HepG2 (cell line): ENCODE measurements at regions not wholly inside any gene's neighbourhood (a gene's known extent, or its start where the extent isn't known, plus 50 kb on each side); places are given as distances from the start of the nearest gene placed in this dataset.

Source experiments
- ATAC-seq: fragments of 200-7000 bp; cut with Tn5 transposase; 3 replicates; pipeline ENCODE4 v1.9.1; 2020; ENCODE audit warnings: mild to moderate bottlenecking, moderate library complexity
- BruUV-seq: library from RNA; stranded (reverse); fragments of 400-500 nt; replicated peaks from 2 replicates; lab custom pipeline; 2021; lab: Mats Ljungman, UMichigan
- CTCF ChIA-PET: fragments of 300-600 bp; formaldehyde crosslinking; extraction: SDS; loops from one replicate; lab custom pipeline; 2021; ENCODE audit warnings: low total read pairs, inconsistent platforms, low intra/inter-chr PET ratio; lab: Yijun Ruan, JAX
- POLR2A ChIA-PET: fragments of 350-600 bp; sonication (Branson Sonifier 250); formaldehyde crosslinking; loops from one replicate; lab custom pipeline; 2020; ENCODE audit warnings: antibody characterized with exemption, inconsistent platforms; lab: Yijun Ruan, JAX
- DNase-seq: peaks from one replicate; pipeline ENCODE4 v3.0.0-alpha.2; 2015; ENCODE audit warnings: low spot score
- FAIRE-seq: peaks from 3 replicates; lab custom pipeline; 2011; peaks lifted over from hg19 to GRCh38; lab: Jason Lieb, UNC
- H2AFZ ChIP-seq: one replicate; pipeline ENCODE4 v1.6.1; 2011; ENCODE audit warnings: low read length, inconsistent platforms
- H3K27ac ChIP-seq: fragments of 300-600 bp; 3 replicates; pipeline ENCODE4 v1.8.0; 2011; ENCODE audit warnings: mixed run types, mild to moderate bottlenecking, mixed read lengths, low read length, inconsistent platforms; ENCODE audit not compliant: insufficient read depth; ENCODE audit errors: extremely low read length
- H3K27me3 ChIP-seq, 2 experiments: fragments of 200-600 bp in 1 of 2; 2 replicates in 1 of 2; 3 replicates in 1 of 2; pipeline versions ENCODE4 v1.6.0 to v1.8.0; 2011; ENCODE audit warnings: low read length in 2 of 2, mild to moderate bottlenecking in 2 of 2, moderate library complexity in 2 of 2, inconsistent platforms in 1 of 2; ENCODE audit not compliant: insufficient read depth in 2 of 2, control insufficient read depth in 1 of 2
- H3K36me3 ChIP-seq, 2 experiments: fragments of 200-600 bp in 1 of 2; replicated peaks in 1 of 2; 2 replicates in 1 of 2; 3 replicates in 1 of 2; pipeline versions ENCODE4 v1.5.1 to v1.8.0; 2011; ENCODE audit warnings: low read length in 2 of 2, inconsistent platforms in 1 of 2; ENCODE audit not compliant: insufficient read depth in 2 of 2, control insufficient read depth in 1 of 2
- H3K4me1 ChIP-seq: 2 replicates; pipeline ENCODE4 v1.5.1; 2012; ENCODE audit warnings: low read length, inconsistent platforms; ENCODE audit not compliant: insufficient read depth
- H3K4me2 ChIP-seq: 2 replicates; pipeline ENCODE4 v1.6.0; 2011; ENCODE audit warnings: low read depth, low read length, inconsistent platforms
- H3K4me3 ChIP-seq, 3 experiments: fragments of 200-600 bp in 1 of 3; sonication (generic), shearing (Covaris generic) in 1 of 3; replicated peaks in 1 of 3; 2 replicates each; pipeline ENCODE4 v1.5.1; 2011 to 2016; ENCODE audit warnings: low read length in 3 of 3, inconsistent platforms in 2 of 3, low read depth in 2 of 3, mild to moderate bottlenecking in 2 of 3, control low read depth in 1 of 3, mixed read lengths in 1 of 3; ENCODE audit not compliant: insufficient read depth in 1 of 3
- H3K79me2 ChIP-seq: one replicate; pipeline ENCODE4 v1.6.1; 2011; ENCODE audit warnings: low read length, inconsistent platforms; ENCODE audit not compliant: insufficient read depth
- H3K9ac ChIP-seq: 2 replicates; pipeline ENCODE4 v1.6.0; 2011; ENCODE audit warnings: mild to moderate bottlenecking, low read depth, low read length, inconsistent platforms; ENCODE audit not compliant: insufficient read depth
- H3K9me3 ChIP-seq: 2 replicates; pipeline ENCODE4 v1.5.1; 2012; ENCODE audit warnings: mild to moderate bottlenecking, low read length
- H4K20me1 ChIP-seq: 2 replicates; pipeline ENCODE4 v1.6.0; 2011; ENCODE audit warnings: inconsistent platforms, mild to moderate bottlenecking, low read length, moderate library complexity; ENCODE audit not compliant: insufficient read depth
- FOXP1 ChIP-seq, 2 experiments: fragments of 450-650 bp in 1 of 2; IDR thresholded peaks; 2 replicates each; pipeline ENCODE4 v1.6.1; 2017 to 2018; ENCODE audit warnings: antibody characterized with exemption in 1 of 2
- KLF13 ChIP-seq: sonication (generic); formaldehyde crosslinking; IDR thresholded peaks from 2 replicates; pipeline ENCODE4 v1.4.0; 2020; ENCODE audit warnings: mild to moderate bottlenecking, missing genetic modification reagents
- MYC ChIP-seq: sonication (generic); formaldehyde crosslinking; IDR thresholded peaks from 2 replicates; pipeline ENCODE4 v1.9.0; 2021; ENCODE audit warnings: missing genetic modification reagents, borderline replicate concordance
- NCOR1 ChIP-seq: fragments of 200-600 bp; sonication (generic); IDR thresholded peaks from 2 replicates; pipeline ENCODE4 v1.7.0; 2017; ENCODE audit warnings: antibody characterized with exemption, low read length, borderline replicate concordance
- ZFP37 ChIP-seq: sonication (generic); formaldehyde crosslinking; IDR thresholded peaks from 2 replicates; pipeline ENCODE4 v1.4.0; 2020; ENCODE audit warnings: missing genetic modification reagents, borderline replicate concordance
- WGBS: methylation state at CpG from one replicate; pipeline ENCODE4 v1.1.6; 2017; ENCODE audit warnings: low lambda C conversion rate; 5-methylcytosine and 5-hydroxymethylcytosine counted together
- in situ Hi-C: cut with HindIII; loops from 2 replicates; pipeline ENCODE4 v1.10.0; 2017; ENCODE audit warnings: low pct_unique_long_range_greater_than_20kb; ENCODE audit not compliant: extremely low pct_ligation_motif_present
- intact Hi-C: fragments of 100-400 bp; cut with micrococcal nuclease; formaldehyde crosslinking; loops from one replicate; pipeline ENCODE4 v1.10.0; 2022; ENCODE audit not compliant: unreplicated experiment
- TF ChIP-seq, protein P1 (sequence below), 2 experiments: IDR thresholded peaks; 2 replicates each; pipeline ENCODE4 v1.6.1; 2011 to 2012; ENCODE audit warnings: low read length in 2 of 2, borderline replicate concordance in 1 of 2, low read depth in 1 of 2, mild to moderate bottlenecking in 1 of 2, moderate library complexity in 1 of 2
- TF ChIP-seq, protein P2 (sequence below), 2 experiments: sonication (generic) in 1 of 2; formaldehyde crosslinking in 1 of 2; IDR thresholded peaks; 2 replicates each; pipeline versions ENCODE4 v1.4.0 to v1.6.1; 2016 to 2020; ENCODE audit warnings: borderline replicate concordance in 1 of 2, low read depth in 1 of 2, mild to moderate bottlenecking in 1 of 2, missing genetic modification reagents in 1 of 2
- TF ChIP-seq, protein P3 (sequence below): sonication (generic); formaldehyde crosslinking; IDR thresholded peaks from 2 replicates; pipeline ENCODE4 v1.4.0; 2020; ENCODE audit warnings: mild to moderate bottlenecking, missing genetic modification reagents, borderline replicate concordance

DNA sequence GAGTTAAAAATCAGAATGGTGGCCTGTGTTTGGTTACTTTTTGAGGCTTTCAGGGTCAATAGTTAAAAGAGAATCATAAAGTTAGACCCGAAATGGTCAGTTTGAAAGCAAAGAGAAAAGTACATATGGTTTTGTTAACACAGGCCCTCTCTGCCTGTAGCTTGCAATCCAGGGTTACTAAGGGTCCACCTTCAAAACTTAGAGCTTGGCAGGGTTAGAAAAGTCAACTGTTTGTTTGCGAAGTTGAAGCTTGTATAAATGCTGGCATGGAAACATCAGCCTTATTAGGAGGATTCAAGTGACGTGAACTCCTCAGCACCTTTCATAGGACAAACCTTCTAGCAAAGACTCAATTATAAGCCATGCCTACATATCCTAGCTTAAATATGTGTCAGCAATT, 196.3 kb upstream of the SEMA3A start:
- no peaks in the 10 kb centered on the region for H3K27me3 ChIP-seq
- no peaks in the 10 kb centered on the region for H3K9me3 ChIP-seq
- H3K4me3 ChIP-seq: no peak overlapping the region
- no peaks in the 10 kb centered on the region for H3K36me3 ChIP-seq
- in situ Hi-C loops (no loop called here), intact Hi-C loops (no loop called here)
- no peak overlapping the region for H2AFZ ChIP-seq
- CTCF ChIA-PET: no interaction called here
- H4K20me1 ChIP-seq: no peaks in the 10 kb centered on the region
- no peaks in the 10 kb centered on the region for H3K79me2 ChIP-seq
- BruUV-seq: no TSS peak
- H3K9ac ChIP-seq: no peak overlapping the region
- no peak overlapping the region for H3K27ac ChIP-seq
- POLR2A ChIA-PET: no interaction called here
- no peak overlapping the region for H3K4me2 ChIP-seq
- no peak for ATAC-seq
- no peaks in the 10 kb centered on the region for H3K4me1 ChIP-seq
- FAIRE-seq: no peak
- DNase-seq: no peak
- WGBS: 0% methylated on average over 3 of the region's 3 CpGs
- TF ChIP-seq NCOR1 (no peak), MYC (no peak), KLF13 (no peak), FOXP1 (IDR thresholded peaks at IDR 0.05) (no peak), FOXP1 (CRISPR knock-in tag; IDR thresholded peaks at IDR 0.05) (no peak), ZFP37 (no peak)
- TF ChIP-seq, protein P1, sequence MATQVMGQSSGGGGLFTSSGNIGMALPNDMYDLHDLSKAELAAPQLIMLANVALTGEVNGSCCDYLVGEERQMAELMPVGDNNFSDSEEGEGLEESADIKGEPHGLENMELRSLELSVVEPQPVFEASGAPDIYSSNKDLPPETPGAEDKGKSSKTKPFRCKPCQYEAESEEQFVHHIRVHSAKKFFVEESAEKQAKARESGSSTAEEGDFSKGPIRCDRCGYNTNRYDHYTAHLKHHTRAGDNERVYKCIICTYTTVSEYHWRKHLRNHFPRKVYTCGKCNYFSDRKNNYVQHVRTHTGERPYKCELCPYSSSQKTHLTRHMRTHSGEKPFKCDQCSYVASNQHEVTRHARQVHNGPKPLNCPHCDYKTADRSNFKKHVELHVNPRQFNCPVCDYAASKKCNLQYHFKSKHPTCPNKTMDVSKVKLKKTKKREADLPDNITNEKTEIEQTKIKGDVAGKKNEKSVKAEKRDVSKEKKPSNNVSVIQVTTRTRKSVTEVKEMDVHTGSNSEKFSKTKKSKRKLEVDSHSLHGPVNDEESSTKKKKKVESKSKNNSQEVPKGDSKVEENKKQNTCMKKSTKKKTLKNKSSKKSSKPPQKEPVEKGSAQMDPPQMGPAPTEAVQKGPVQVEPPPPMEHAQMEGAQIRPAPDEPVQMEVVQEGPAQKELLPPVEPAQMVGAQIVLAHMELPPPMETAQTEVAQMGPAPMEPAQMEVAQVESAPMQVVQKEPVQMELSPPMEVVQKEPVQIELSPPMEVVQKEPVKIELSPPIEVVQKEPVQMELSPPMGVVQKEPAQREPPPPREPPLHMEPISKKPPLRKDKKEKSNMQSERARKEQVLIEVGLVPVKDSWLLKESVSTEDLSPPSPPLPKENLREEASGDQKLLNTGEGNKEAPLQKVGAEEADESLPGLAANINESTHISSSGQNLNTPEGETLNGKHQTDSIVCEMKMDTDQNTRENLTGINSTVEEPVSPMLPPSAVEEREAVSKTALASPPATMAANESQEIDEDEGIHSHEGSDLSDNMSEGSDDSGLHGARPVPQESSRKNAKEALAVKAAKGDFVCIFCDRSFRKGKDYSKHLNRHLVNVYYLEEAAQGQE (IDR thresholded peaks at IDR 0.05; ENCODE audit: borderline replicate concordance in 1 of 2, low read depth in 1 of 2, low read length in 2 of 2): no peak
- TF ChIP-seq, protein P2, sequence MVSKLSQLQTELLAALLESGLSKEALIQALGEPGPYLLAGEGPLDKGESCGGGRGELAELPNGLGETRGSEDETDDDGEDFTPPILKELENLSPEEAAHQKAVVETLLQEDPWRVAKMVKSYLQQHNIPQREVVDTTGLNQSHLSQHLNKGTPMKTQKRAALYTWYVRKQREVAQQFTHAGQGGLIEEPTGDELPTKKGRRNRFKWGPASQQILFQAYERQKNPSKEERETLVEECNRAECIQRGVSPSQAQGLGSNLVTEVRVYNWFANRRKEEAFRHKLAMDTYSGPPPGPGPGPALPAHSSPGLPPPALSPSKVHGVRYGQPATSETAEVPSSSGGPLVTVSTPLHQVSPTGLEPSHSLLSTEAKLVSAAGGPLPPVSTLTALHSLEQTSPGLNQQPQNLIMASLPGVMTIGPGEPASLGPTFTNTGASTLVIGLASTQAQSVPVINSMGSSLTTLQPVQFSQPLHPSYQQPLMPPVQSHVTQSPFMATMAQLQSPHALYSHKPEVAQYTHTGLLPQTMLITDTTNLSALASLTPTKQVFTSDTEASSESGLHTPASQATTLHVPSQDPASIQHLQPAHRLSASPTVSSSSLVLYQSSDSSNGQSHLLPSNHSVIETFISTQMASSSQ (IDR thresholded peaks at IDR 0.05; ENCODE audit: low read depth): no peak
- TF ChIP-seq, protein P2 (CRISPR knock-in tag; IDR thresholded peaks at IDR 0.05; ENCODE audit: borderline replicate concordance): no peak
- TF ChIP-seq, protein P3, sequence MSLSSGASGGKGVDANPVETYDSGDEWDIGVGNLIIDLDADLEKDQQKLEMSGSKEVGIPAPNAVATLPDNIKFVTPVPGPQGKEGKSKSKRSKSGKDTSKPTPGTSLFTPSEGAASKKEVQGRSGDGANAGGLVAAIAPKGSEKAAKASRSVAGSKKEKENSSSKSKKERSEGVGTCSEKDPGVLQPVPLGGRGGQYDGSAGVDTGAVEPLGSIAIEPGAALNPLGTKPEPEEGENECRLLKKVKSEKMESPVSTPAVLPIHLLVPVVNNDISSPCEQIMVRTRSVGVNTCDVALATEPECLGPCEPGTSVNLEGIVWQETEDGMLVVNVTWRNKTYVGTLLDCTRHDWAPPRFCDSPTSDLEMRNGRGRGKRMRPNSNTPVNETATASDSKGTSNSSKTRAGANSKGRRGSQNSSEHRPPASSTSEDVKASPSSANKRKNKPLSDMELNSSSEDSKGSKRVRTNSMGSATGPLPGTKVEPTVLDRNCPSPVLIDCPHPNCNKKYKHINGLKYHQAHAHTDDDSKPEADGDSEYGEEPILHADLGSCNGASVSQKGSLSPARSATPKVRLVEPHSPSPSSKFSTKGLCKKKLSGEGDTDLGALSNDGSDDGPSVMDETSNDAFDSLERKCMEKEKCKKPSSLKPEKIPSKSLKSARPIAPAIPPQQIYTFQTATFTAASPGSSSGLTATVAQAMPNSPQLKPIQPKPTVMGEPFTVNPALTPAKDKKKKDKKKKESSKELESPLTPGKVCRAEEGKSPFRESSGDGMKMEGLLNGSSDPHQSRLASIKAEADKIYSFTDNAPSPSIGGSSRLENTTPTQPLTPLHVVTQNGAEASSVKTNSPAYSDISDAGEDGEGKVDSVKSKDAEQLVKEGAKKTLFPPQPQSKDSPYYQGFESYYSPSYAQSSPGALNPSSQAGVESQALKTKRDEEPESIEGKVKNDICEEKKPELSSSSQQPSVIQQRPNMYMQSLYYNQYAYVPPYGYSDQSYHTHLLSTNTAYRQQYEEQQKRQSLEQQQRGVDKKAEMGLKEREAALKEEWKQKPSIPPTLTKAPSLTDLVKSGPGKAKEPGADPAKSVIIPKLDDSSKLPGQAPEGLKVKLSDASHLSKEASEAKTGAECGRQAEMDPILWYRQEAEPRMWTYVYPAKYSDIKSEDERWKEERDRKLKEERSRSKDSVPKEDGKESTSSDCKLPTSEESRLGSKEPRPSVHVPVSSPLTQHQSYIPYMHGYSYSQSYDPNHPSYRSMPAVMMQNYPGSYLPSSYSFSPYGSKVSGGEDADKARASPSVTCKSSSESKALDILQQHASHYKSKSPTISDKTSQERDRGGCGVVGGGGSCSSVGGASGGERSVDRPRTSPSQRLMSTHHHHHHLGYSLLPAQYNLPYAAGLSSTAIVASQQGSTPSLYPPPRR (CRISPR knock-in tag): no peak
